D721Med (cell line): ENCODE measurements at regions not wholly inside any gene's neighbourhood (a gene's known extent, or its start where the extent isn't known, plus 50 kb on each side); places are given as distances from the start of the nearest gene placed in this dataset.

ENCODE experiments used
- DNase-seq: peaks from one replicate; pipeline ENCODE4 v3.0.0; 2011; ENCODE audit warnings: low spot score; ENCODE audit not compliant: insufficient read length
- FAIRE-seq: peaks from 2 replicates; lab custom pipeline; 2011; peaks lifted over from hg19 to GRCh38; lab: Jason Lieb, UNC
- TF ChIP-seq, protein P1 (sequence below): IDR thresholded peaks from 2 replicates; pipeline ENCODE4 v1.5.1; 2012; ENCODE audit warnings: mild to moderate bottlenecking, control low read depth; ENCODE audit not compliant: insufficient read depth; ENCODE audit errors: missing control alignments

DNA sequence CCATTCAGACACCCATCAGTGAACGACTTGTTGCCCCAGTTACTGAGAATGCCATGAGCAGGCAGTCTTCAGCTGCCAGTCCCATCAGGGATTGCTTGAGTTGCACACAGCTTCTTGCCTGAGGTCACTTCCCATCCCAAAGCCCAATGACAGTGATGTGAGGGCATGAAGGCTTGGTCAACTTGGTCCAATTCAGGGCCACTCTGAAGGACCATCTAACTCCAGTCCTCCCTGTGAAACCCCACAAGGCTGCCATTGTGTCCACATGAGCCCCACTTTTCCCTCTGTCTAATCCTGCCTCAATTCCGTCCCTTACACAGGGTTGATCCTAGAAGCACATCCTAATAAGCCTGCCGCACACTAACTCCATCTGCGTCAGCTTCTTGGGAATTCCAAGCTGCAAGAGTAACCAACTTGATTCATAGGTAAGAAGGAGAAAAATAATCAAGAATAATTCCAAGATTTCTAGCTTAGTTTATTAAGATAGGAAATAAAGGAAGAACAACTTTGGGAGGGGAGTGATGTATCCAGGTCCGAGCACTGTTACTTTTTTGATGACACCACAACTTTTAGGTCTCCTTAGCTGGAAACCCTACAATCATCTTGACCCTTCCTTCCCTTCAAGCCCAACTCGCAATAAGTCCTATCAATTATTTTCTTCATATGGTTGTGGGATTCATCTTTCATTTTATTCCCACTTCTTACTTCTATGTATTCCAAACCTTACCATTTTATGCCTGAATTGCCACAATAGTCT lies 110.9 kb downstream of the LRRC30 start:
- no peak for DNase-seq
- TF ChIP-seq, protein P1, sequence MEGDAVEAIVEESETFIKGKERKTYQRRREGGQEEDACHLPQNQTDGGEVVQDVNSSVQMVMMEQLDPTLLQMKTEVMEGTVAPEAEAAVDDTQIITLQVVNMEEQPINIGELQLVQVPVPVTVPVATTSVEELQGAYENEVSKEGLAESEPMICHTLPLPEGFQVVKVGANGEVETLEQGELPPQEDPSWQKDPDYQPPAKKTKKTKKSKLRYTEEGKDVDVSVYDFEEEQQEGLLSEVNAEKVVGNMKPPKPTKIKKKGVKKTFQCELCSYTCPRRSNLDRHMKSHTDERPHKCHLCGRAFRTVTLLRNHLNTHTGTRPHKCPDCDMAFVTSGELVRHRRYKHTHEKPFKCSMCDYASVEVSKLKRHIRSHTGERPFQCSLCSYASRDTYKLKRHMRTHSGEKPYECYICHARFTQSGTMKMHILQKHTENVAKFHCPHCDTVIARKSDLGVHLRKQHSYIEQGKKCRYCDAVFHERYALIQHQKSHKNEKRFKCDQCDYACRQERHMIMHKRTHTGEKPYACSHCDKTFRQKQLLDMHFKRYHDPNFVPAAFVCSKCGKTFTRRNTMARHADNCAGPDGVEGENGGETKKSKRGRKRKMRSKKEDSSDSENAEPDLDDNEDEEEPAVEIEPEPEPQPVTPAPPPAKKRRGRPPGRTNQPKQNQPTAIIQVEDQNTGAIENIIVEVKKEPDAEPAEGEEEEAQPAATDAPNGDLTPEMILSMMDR: no peak
- no peak for FAIRE-seq

DNA sequence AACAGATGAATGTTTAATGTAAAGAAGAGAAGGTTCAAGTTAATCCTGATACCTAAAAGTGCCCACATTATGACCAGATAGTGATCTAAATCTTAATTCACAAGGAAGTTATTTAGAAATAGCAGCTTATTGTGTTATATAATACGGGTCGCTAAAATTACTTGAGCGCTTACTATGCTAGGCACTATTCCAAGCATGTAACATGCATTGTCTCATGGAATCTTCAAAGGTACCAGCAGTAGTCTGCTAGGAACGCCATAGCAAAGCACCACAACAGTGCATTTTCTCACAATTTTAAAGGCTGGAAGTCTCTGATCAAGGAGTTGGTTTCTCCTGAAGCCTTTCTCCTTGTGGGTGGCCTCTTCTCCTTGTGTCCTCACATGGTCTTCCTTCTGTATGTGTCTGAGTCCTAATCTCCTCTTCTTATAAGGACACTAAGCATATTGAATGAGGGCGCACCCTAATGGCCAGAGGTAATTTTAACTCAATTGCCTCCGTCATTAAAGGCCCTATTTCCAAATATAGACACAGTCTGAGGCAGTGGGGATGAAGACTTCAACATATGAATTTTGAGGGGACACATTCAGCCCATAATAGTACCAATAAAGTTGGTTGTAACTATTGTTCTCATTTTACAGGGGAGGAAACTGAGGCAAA lies 118.4 kb downstream of the LRRC30 start:
- DNase-seq (no peak), FAIRE-seq (no peak)

DNA sequence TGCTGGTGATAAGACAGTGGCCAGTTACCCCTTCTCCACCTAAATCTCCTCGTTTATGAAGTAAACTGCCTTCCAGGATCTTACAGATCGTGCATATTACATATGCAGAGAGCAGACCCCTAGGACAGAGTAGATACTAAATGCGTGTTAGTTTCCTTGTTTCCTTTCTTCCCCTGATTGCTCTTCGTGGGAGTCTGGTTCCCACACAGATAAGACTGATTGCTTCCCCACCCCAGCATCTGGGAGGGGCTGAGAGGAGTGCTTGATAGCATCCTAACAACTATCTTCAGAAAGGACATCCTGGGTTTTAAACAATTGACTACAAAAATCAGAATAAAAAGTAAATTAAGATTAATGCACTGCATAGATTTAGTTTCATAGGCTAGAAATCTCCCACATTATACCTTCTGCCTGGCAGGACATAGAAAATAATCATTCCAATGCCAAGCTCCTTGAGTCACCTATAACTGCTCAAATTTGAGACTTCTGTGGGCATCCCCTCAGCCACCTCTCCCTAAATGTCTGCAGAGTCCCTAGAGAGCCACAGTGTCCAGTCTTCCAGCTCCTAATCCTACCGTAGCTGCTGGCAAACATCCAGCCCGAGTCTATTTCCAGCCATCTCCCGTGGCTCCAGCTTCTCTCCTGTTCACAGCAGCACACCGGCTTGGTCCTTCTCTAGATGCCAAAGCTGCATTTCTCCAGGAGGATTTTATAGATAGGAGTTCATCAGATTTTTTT lies 128.3 kb downstream of the LRRC30 start:
- TF ChIP-seq, protein P1: no peak
- no peak for DNase-seq
- FAIRE-seq: no peak

More for the DNA sequence above, 118.4 kb downstream of the LRRC30 start:
- TF ChIP-seq, protein P1: peak; percentile 3

DNA sequence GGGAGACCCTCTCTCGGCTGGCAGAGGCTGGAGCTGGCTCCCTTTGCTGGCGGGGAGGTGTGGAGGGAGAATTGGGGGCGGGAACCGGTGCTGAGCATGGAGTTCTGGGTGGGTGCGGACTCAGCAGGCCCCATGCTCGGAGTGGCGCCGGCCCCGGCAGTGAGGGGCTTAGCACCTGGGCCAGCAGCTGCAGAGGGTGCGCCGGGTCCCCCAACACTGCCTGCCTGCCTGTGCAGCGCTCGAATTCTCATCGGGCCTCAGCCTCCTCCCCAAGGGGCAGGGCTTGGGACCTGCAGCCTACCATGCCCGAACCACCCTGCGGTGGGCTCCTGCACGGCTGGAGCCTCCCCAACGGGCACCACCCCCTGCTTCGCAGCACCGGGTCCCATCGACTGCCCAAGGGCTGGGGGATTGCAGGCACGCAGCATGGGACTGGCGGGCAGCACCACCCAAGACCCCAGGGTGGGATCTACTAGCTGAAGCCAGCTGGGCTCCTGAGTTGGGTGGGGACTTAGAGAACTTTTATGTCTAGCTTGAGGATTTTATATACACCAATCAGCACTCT lies 129.8 kb downstream of the LRRC30 start:
- FAIRE-seq: no peak
- no peak for DNase-seq
- TF ChIP-seq, protein P1: no peak

DNA sequence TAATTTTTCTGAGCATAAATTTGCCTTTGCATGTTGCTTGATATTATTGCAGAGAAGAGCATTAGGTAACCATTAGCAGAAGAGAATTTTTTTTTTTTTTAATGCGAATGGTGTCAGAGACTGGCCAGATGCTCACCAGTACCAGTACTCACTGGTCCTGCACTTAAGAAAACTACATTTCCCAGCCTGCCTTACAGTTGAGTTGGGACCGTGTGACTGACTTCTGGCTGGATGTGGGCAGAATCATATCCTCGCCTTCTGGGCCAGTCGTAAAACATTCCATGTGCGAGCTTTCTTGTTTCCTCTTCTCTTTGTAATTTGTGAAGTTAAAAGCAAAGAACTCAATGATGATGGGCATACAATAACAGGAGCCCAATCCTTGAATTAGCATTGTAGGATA lies 132.4 kb downstream of the LRRC30 start:
- TF ChIP-seq, protein P1: no peak
- FAIRE-seq (no peak), DNase-seq (no peak)

DNA sequence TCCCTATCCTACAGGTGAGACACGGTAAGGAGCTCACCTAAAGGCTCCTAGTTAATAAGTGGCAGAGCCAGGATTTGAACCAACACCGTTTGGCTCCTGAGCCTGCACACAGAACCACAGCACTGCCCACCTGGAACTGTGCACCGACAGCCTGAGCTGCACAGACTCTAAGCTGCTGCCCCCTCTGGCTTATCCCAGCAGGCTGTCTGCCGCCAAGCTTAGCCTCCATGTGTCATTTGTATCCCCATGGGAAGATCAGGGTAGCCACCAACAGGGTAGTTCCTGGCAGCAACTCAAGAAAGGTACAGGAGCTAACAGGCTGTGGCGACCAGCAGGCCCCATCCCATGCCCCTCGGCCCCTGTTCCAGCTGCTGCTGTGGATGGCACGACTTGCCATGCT lies 135.7 kb downstream of the LRRC30 start:
- DNase-seq: peak; percentile 74
- TF ChIP-seq, protein P1: no peak
- peak; percentile 79 for FAIRE-seq
